ENCODE measurements at regions not wholly inside any gene's neighbourhood (a gene's known extent, or its start where the extent isn't known, plus 50 kb on each side); places are given as distances from the start of the nearest gene placed in this dataset.
A peak's percentile ranks its signal among the peaks of the same experiment; 100 is the strongest.

- no peak for TF ChIP-seq SNAPC4 (CRISPR knock-in tag; IDR thresholded peaks at IDR 0.05)
- no peak for TF ChIP-seq PTBP1 (IDR thresholded peaks at IDR 0.05; ENCODE audit: low read depth, low read length, poor library complexity, severe bottlenecking)
- no peak for TF ChIP-seq ZNF674 (CRISPR knock-in tag; IDR thresholded peaks at IDR 0.05; ENCODE audit: low read depth)
- no peak for TF ChIP-seq MAFG (CRISPR knock-in tag; IDR thresholded peaks at IDR 0.05)
- TF ChIP-seq MLX (CRISPR knock-in tag; IDR thresholded peaks at IDR 0.05): peak; percentile 76
- TF ChIP-seq ZBTB20 (CRISPR knock-in tag; IDR thresholded peaks at IDR 0.05; ENCODE audit: borderline replicate concordance, low read depth): peak; percentile 54; the same call in 1 of the 2 replicates
- TF ChIP-seq PAX8 (CRISPR knock-in tag; IDR thresholded peaks at IDR 0.05; ENCODE audit: borderline replicate concordance): no peak
- no peak for TF ChIP-seq TOPORS (CRISPR knock-in tag; IDR thresholded peaks at IDR 0.05)
- TF ChIP-seq ZGPAT (CRISPR knock-in tag; IDR thresholded peaks at IDR 0.05): peak; percentile 55; the same call in 1 of the 2 replicates
- TF ChIP-seq FOSL1 (CRISPR knock-in tag; IDR thresholded peaks at IDR 0.05; ENCODE audit: borderline replicate concordance): no peak
- TF ChIP-seq AGO2 (optimal IDR thresholded peaks at IDR 0.05; ENCODE audit: low read depth, low read length): no peak
- peak; percentile 77 for TF ChIP-seq ELF3 (CRISPR knock-in tag; IDR thresholded peaks at IDR 0.05)
- peak; percentile 78 for TF ChIP-seq ZNF644 (CRISPR knock-in tag; IDR thresholded peaks at IDR 0.05; ENCODE audit: low read depth)
- peak; percentile 21; the same call in 1 of the 2 replicates for TF ChIP-seq ZNF205 (CRISPR knock-in tag; IDR thresholded peaks at IDR 0.05)
- TF ChIP-seq POLR2AphosphoS2 (IDR thresholded peaks at IDR 0.05; ENCODE audit: low read depth, low read length): no peak
- peak; percentile 73 for TF ChIP-seq SAP130 (CRISPR knock-in tag; IDR thresholded peaks at IDR 0.05; ENCODE audit: low read depth)
- no peak for TF ChIP-seq MXD3 (CRISPR knock-in tag; IDR thresholded peaks at IDR 0.05)
- peak; percentile 95 for TF ChIP-seq RARA (CRISPR knock-in tag; IDR thresholded peaks at IDR 0.05)
- no peak for TF ChIP-seq SIX1 (CRISPR knock-in tag; IDR thresholded peaks at IDR 0.05; ENCODE audit: borderline replicate concordance)
- TF ChIP-seq MIER3 (CRISPR knock-in tag; IDR thresholded peaks at IDR 0.05; ENCODE audit: borderline replicate concordance): peak; percentile 58; the same call in 1 of the 2 replicates
- no peak for TF ChIP-seq ZNF782 (CRISPR knock-in tag; IDR thresholded peaks at IDR 0.05; ENCODE audit: borderline replicate concordance)
- no peak for TF ChIP-seq RFXANK (CRISPR knock-in tag; IDR thresholded peaks at IDR 0.05)
- TF ChIP-seq ZBTB7B (CRISPR knock-in tag; IDR thresholded peaks at IDR 0.05): no peak
- TF ChIP-seq ZNF546 (CRISPR knock-in tag; conservative IDR thresholded peaks at IDR 0.05): no peak
- no peak for TF ChIP-seq WIZ (CRISPR knock-in tag; IDR thresholded peaks at IDR 0.05)
- TF ChIP-seq BHLHE40 (IDR thresholded peaks at IDR 0.05; ENCODE audit: low read length): peak; percentile 70
Measured at GRCh38 chr4:13236485-13236884, 247.7 kb downstream of the RAB28 start (continued).

Data from HepG2 (cell line).